ENCODE measurements at regions not wholly inside any gene's neighbourhood (a gene's known extent, or its start where the extent isn't known, plus 50 kb on each side); places are given as distances from the start of the nearest gene placed in this dataset.
A peak's percentile ranks its signal among the peaks of the same experiment; 100 is the strongest.
"Not testable (repeated sequence)": the region's sequence is repeated elsewhere in the genome, so short reads cannot be mapped to it uniquely, and the experiment has no call there.

DNA sequence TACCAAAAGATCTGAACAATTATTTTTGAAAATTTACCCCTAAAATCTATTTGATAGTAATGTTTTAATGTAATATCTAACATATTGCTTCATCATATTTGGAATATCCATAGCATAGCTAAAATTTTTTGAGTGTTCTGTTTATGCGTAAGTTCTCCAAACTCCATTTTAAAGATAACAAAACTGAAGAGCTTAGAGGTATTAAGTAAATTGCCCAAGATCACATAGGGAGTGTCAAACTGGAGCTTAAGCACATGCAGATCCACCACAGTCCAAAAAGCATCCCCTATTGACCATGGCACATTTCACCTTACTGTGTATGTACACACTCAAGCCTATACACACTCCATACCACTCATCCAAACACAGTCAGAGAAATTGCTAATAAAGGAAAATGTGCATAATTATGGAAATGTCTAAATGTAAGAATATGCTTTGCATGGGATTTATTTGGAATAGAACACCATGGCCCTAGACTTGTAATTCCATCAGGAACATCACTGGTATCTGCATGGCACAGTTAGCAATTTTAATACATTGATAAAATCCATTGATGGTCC, 85.2 kb upstream of the TGFBR2 start:
- no peak for DNase-seq (ENCODE audit: low spot score)

DNA sequence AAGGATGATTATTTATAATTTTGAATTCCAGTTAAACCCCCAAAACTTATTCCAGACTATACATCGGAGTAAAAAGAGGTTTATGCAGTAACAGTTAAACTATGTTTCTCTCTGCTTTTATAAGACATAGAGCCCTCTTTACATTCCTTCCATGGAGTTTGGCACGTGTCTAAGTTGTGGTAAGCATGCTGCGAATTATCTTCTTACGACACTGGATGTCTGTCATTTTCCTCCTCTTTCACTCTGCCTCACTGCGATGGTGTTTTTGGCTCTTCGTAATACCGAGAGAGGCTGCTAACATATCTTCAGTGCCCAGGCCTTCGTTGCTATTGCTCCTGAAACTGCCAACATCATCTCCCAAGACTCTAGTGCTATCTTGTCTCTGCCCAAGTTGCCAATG, 83.9 kb upstream of the TGFBR2 start:
- DNase-seq (ENCODE audit: low spot score): no peak

DNA sequence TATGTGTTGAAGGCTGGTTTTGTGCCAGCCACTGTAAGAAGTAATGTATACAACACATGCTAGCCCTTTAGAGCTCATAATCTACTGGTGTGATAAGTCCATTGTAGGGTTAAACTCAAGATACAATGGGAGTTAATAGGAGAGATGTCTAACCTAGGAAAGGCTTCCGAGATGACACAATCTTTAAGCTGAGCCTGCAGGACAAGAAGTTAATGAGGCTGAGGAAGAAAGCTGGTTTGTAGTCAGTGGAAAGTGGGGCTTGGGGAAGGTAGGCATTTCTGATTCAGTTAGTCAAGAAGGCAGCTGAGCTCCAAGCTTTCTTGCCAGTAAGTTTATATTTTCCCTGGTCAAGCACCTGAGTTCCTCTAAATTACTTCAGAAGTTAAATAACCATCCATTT, 83.0 kb upstream of the TGFBR2 start:
- no peak for DNase-seq (ENCODE audit: low spot score)

DNA sequence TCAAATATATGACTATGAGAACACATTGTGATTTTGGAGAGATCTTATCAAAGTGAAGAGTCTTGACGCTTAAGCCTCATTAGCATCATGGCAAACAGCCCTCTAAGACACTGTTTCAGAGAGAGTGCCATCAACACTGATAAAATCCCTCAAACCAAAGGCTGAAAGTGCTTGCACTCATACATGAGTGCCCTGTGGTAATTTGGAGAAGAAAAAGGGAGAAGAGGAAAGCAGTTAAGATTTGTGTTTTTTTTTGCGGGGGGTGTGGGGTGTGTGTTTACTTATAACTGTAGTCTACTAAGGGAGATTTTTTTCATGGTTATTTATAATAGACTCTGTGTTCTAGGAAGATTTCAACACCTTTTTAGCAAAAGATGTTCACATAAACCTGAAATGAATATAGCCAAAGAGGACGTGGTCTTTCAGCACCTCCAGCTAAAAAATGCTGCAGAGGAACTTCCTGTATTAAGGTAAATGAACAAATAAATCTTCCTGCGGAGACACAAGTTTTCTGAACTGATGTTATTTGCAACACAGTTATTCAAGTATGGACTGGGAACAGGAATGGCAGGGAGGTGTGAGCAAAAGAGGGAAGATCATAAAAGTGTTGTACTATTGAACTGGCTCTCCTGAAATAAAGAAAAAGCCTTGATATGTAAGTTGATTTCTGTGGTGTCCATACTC, 81.9 kb upstream of the TGFBR2 start:
- no peak for DNase-seq (ENCODE audit: low spot score)

DNA sequence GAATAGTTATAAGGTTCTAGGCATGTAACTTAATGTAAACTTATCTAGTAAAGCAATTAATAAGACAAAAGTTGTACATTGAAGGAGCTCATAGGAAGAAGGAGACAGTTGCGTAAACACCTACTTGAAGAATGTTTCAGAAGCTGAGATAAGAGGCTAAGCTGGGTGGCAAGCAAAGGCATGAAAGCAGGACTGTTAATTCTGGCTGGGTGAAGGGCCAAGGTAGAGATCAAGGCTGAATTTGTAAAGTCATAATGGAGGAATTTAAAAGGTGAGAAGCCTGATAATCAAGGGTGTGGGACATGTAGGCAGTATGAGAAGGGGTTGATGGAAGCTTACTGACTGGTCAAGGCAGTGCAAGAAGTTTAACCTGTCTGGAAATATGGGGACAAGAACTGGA, 80.4 kb upstream of the TGFBR2 start:
- DNase-seq (ENCODE audit: low spot score): no peak

DNA sequence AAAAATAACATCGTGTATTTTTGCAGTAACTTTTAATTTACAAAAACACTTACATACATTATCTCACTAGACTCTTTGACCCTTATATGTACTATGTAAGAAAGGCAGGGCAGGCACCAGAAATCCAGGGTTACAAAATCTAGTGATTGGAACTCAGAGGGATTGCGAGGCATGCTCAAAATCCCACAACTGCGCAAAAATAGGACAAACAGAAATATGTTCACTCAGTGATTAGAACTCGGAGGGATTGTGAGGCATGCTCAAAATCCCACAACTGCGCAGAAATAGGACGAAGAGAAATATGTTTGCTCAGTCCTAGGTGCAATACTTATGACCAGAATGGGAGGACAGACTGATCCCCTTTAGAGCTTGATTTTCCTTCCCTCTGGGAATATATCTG, 79.2 kb upstream of the TGFBR2 start:
- no peak for DNase-seq (ENCODE audit: low spot score)

DNA sequence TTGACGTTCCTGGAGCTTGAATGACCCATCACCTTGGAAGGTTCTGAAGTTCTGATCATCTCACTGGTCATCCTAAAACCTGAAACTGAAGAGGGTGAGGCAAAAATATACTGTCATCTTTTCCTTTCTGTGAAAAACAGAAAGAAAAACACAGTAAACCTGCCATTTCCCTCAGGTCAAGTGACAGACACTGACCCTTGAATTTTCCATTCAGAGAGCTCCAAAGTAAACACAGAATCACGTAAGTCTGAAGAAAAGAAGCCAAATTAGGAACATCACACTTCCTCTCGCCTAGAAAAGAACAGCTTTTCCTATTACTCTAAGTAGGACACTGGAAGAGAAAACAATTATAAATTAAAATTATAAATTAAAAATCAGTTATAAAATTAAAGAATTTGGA, 78.7 kb upstream of the TGFBR2 start:
- DNase-seq (ENCODE audit: low spot score): no peak

DNA sequence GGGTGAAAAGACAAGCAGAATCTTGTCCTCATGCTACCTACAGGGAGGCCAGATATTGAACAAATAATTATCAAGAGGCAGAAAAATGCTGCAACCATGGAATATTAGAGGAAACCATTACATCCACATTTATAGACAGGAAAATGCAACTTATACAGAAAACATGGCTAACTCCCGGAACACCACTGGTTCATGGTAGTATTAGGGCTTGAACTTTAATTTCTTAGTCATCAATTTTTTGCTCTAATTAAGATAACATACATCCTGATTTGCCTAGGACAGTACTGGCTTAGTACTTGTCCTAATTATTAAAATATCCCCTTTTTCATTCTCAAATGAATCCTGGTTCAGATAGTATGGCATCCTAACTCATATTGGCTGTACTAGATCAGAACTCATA, 76.3 kb upstream of the TGFBR2 start:
- no peak for DNase-seq (ENCODE audit: low spot score)

DNA sequence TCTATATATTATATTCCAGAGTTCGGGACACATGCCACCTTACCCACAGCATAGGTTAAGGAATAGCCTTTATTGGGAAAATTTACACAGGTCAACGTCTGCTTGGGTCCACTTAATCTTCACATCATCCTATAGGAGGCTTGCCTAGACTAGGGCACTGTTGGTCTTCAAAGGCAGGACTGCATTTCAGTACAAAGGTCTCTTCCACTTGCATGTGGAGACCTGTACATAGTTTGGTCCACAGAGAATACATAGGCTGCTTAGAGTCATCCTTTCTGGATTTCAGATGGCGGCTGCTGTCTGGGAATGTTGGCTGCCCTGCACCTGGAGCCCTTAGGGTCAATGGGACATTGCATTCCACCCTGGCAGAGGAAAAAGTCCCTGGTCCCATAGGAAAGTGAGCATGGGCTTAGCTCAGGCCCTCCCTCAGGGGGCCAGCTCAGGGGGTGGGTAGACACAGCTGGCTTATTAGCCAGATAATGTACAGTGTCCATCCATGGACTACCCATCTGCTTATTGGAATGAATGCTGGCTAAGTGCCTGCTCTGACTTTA, 75.3 kb upstream of the TGFBR2 start:
- DNase-seq (ENCODE audit: low spot score): no peak

DNA sequence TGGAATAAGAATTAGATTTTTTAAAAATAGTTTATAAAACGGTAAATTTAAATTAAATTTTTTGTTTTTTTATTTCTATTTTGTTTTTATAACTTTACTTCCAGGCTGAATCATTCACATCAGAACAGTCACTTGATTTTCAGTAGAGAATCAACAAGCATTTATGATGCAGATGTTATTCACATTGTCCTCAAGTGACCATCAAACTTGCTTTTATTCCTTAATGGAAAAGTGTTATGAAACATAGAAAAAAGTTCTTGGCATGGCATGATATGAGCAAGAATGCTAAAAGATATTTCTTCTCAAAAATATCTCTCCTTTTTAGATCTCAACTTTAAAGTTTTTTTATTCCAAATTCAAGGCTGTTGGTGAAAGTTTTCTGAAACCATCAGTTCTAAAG, 70.9 kb upstream of the TGFBR2 start:
- DNase-seq (ENCODE audit: low spot score): no peak

DNA sequence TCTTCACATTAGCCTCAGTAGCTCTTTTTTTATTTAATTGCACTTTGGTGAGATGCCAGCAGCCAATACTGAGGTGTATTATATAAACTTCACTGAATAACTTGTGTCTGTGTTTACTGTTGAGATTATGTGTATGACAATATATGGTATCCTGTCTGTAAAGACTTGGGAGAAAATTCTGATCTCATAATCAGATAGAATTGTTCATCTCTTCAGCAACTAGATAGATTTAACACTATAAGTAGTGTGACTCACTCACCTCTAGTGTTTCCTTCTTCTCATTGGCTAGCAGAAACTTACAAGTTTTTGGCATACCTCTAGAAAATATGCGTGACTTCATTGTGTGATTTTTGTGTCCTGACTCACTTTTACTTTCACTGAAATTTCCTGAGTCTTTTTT, 67.6 kb upstream of the TGFBR2 start:
- DNase-seq (ENCODE audit: low spot score): peak; percentile 16

DNA sequence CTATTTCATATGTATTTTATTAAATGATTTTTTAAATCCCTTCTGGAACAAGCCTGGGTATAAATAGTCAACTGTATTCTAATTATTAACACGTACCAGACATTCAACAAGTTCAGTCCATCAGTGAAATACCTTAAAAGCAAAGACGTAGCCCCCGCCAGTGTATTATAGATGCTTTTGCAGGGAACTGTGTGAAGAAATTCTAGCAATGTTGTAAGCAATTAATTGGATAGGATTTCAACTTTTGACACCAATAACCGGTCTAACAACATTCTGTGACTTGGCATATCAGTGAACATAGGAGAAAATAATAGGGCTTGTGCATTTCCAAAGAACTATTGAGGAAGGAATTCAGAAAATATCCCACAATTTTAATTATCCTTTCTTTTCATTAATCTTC, 67.2 kb upstream of the TGFBR2 start:
- peak; percentile 14 for DNase-seq (ENCODE audit: low spot score)

DNA sequence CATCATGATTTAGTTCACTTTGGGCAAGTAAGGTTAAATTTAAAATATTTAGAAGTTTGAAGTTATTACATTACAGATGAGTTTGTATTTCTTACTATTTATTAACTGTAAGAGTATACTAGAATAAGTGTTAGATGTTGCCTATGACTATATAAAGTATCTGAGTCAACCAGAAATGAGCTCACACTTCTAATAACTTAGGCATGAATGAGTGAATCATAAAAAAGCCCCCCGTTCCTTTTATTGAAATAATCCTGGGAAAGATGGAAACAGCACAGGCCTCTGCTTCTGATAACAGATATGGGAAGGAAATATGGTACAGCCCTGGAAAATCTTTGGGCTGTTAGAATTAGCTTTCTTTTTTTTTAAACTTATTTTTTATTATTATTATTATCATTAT, 66.6 kb upstream of the TGFBR2 start:
- DNase-seq (ENCODE audit: low spot score): no peak

DNA sequence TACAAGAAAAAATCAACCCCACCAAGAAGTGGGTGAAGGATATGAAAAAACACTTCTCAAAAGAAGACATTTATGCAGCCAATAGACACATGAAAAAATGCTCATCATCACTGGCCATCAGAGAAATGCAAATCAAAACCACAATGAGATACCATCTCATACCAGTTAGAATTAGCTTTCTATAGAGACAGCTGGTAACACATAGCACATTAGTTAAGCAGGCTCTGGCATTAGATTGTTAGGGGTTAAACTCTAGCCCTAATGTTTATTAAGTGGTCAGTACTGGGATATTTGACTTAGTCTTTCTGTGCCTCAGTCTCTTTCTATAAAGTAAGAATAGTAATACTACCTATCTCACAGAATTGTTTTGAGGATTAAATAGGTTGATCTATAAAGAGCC, 65.2 kb upstream of the TGFBR2 start:
- DNase-seq (ENCODE audit: low spot score): not testable (repeated sequence)

DNA sequence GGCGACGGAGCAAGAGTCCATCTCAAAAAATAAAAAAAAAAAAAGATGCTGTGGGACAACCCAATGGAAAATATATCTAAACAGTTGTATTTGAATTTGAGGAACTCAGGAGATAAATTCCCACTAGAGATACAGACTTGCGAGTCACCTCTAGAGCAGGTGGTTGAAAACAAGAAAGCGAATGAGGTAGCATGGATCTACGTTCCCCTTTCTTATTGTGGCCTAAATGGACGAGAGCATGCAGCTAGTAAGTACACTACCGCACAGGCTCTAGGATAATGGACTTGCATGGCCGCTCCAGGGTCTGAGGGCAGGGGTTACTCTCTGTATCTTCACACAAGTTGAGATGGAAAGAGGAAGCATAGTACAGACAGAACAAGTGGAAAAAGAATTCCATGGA, 63.5 kb upstream of the TGFBR2 start:
- DNase-seq (ENCODE audit: low spot score): no peak

DNA sequence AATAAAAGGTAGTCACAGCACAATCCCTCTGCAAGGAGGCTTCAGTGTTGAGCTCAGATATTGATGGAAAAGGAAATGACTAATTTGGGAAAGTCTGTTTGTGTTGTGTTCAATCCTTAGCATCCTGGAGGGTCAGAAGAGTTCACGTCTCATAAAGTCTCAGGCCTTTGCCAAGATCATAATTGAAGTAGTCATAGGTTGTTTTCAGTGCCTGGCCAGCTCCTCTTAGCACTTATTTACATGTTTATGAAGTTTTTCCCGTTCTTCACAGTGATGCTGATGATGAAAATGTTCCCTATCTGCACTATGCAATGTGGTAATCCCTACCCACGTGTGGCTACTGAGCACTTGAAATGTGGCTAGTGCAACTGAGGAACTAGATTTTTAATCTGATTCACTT, 61.6 kb upstream of the TGFBR2 start:
- no peak for DNase-seq (ENCODE audit: low spot score)

DNA sequence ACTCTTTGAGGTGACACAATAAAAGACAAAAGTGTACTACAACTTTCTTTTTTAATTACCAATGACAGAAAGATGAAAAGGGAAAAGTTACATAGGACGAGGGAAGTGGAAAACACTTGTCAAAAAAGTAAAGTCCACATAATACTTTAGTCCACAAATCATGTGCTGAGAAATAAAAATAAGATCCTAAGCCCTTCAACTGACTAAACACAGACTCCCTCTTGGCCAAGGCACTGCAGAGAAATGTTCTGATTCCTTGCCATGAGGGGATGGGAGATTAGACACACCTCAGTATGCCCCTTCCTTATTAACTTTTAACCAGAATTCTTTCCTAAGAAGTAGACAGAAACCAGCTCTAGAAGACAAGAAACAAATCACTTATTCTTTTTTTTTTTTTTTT, 59.5 kb upstream of the TGFBR2 start:
- DNase-seq (ENCODE audit: low spot score): no peak

DNA sequence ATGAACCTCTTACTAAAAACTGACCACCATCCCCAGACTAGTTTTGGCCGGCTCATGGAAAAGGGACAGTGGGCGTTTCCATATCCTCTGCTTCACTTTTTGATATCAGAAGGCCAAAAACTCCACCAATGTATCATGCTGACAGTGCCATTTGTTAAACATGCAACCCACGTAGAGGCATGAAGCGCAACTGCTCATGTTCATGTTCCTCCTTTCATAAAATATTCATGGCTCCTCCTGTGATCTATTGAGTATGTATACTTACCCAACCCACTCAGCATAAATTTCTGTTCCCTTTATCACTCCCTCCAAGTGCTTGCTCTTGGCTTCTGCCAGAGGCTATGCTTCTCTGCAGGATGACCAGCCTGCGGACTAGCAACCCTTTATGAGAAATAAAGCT, 58.7 kb upstream of the TGFBR2 start:
- DNase-seq (ENCODE audit: low spot score): no peak

DNA sequence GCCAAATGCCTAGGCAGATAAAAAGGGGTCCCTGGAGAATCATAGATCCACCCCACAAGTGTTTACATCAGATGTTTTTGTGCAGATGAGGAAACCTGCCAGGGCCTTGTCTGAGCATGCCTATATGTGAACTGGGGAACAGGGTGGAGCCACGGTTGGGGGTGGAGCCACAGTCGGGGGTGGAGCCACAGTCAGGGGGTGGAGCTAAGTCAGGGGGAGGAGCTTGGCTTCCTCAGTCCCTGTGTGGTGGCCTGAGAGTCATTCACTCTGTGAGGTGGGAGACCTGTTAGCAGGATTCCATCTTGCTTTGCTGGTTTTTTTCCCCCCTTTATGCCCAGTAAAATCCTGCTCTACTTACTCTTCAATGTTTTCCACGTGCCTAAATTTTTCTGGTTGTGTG, 57.8 kb upstream of the TGFBR2 start:
- DNase-seq (ENCODE audit: low spot score): peak; percentile 51

DNA sequence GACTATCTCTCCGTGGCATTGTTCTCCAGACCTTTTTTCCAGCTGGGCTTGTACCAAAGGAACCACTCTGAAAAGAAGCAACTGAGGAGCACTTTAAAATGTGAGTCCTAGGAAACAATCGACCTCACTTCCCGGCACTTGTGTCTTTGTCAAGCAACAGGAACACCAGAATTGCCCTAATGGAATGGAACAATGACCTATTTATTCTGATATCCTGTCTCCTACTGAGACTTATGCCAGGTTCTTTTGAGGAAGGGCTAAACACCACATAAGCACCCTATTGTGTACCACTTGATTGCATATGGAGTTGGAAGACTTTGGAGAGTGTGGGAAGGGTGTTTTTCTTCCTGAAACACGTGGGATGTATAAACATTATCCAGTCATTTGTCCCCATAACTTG, 56.8 kb upstream of the TGFBR2 start:
- peak; percentile 33 for DNase-seq (ENCODE audit: low spot score)

DNA sequence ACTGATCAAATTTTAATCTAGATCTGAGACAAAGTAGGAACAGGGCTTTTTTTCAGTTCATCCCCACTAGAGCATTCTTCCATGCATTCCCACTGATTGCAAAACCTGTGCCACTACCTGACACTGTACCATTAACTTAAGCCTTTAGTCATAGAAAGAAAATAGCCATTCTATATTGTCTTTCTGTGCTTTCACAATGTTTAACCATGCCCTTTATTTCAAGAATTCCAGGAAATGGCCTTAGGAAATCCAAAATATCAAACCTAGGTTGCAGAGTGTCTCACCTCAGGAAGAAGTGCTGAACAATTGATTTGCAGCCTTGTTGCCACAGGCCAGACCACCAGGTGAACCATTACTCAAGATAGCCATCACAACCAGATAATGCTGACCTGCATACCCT, 56.2 kb upstream of the TGFBR2 start:
- DNase-seq (ENCODE audit: low spot score): no peak

DNA sequence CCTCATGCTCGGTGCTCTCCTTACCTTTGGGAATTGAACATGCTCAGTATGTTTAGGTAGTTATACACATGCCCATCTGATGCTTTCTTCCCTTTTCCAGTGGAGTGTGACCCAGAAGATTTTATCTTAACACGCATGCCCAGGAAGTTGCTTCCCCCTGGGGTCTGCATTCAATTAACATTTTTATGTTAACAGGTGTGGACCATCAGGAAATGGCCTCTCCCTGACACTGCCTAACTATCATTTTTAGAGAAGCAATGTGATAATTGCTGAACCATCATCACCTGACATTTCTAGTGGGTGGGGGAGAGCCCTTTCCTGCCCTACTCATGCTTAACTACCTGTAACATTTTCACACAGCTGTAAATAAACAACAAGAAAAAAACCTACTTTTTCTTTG, 55.1 kb upstream of the TGFBR2 start:
- no peak for DNase-seq (ENCODE audit: low spot score)

DNA sequence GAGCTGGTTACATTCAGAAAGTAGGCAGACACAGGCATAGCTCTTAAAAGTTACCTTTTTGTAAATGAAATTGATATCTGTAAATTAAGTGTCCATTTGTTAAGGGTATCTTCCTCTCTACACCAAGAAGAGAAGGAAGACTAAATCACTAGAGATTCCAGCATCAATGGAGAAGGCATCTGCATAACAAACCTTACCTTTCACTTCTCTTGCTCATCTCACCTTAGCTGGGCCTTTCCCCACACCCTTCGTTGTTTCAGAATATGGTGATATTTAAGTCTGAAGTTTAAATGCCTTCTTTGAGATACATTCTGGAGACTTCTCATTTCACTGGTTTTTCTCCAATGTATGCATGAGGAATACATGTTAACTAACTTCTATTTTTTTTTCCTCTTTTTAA, 54.5 kb upstream of the TGFBR2 start:
- no peak for DNase-seq (ENCODE audit: low spot score)

DNA sequence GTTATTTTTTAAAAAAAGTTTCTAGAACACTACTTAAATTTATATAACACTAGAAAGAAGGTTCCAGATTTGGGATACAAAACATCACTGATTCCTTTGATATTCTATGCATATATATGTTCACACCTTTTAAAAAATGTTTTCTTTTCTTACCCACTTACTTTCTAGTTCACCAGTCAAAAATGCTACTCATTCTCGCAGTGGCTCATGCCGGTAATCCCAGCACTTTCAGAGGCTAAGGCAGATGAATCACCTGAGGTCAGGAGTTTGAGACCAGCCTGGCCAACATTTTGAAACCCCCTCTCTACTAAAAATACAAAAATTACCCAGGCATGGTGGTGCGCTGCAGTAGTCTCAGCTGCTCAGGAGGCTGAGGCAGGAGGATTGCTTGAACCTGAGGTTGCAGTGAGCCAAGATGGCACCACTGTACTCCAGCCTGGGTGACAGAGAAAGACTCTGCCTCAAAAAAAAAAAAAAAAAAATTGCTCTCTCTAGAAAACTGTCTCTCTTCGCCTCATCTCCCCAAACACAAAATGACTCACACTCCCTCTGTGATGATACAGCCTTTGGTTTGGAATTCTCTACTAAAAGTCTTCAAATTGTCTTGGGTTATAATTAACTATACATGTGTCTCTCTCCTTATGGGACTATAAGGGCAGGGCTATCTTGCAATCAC, 52.6 kb upstream of the TGFBR2 start:
- DNase-seq (ENCODE audit: low spot score): no peak
